Esophagus (tissue), 2 donors: ENCODE measurements at regions not wholly inside any gene's neighbourhood (a gene's known extent, or its start where the extent isn't known, plus 50 kb on each side); places are given as distances from the start of the nearest gene placed in this dataset.

Experiments used
- H3K27ac ChIP-seq, 2 donors: one replicate each; pipeline ENCODE4 v1.5.1; 2013; ENCODE audit warnings: low read depth in 2 of 2, mild to moderate bottlenecking in 2 of 2, inconsistent platforms in 1 of 2, low read length in 1 of 2, moderate library complexity in 1 of 2
- H3K27me3 ChIP-seq, 2 donors: one replicate each; pipeline ENCODE4 v1.6.1; 2013; ENCODE audit warnings: low read length in 2 of 2, control low read depth in 1 of 2, mild to moderate bottlenecking in 1 of 2; ENCODE audit not compliant: insufficient read depth in 2 of 2, control insufficient read depth in 1 of 2
- H3K36me3 ChIP-seq, 2 donors: one replicate each; pipeline ENCODE4 v1.6.1; 2013; ENCODE audit warnings: low read length in 1 of 2; ENCODE audit not compliant: control insufficient read depth in 2 of 2, insufficient read depth in 2 of 2
- H3K4me1 ChIP-seq, 2 donors: one replicate each; pipeline ENCODE4 v1.6.1; 2013; ENCODE audit warnings: low read length in 1 of 2; ENCODE audit not compliant: control insufficient read depth in 2 of 2, insufficient read depth in 2 of 2
- H3K4me3 ChIP-seq, 2 donors: one replicate each; pipeline ENCODE4 v1.5.1; 2013; ENCODE audit warnings: low read length in 2 of 2, mild to moderate bottlenecking in 2 of 2, low read depth in 1 of 2, moderate library complexity in 1 of 2
- H3K9me3 ChIP-seq, 2 donors: one replicate each; pipeline ENCODE4 v1.6.1; 2013; ENCODE audit warnings: mild to moderate bottlenecking in 2 of 2, low read depth in 1 of 2, low read length in 1 of 2, moderate library complexity in 1 of 2; ENCODE audit not compliant: control insufficient read depth in 2 of 2, insufficient read depth in 1 of 2
- WGBS, 2 donors: extraction: QIAGEN DNeasy Blood & Tissue Kit; methylation state at CpG; one replicate each; pipeline ENCODE4 v1.1.7; 2013; 5-methylcytosine and 5-hydroxymethylcytosine counted together
- donor health status: healthy with polysubstance abuse.
- donor health status: Bipolar disorder and iron deficiency.

DNA sequence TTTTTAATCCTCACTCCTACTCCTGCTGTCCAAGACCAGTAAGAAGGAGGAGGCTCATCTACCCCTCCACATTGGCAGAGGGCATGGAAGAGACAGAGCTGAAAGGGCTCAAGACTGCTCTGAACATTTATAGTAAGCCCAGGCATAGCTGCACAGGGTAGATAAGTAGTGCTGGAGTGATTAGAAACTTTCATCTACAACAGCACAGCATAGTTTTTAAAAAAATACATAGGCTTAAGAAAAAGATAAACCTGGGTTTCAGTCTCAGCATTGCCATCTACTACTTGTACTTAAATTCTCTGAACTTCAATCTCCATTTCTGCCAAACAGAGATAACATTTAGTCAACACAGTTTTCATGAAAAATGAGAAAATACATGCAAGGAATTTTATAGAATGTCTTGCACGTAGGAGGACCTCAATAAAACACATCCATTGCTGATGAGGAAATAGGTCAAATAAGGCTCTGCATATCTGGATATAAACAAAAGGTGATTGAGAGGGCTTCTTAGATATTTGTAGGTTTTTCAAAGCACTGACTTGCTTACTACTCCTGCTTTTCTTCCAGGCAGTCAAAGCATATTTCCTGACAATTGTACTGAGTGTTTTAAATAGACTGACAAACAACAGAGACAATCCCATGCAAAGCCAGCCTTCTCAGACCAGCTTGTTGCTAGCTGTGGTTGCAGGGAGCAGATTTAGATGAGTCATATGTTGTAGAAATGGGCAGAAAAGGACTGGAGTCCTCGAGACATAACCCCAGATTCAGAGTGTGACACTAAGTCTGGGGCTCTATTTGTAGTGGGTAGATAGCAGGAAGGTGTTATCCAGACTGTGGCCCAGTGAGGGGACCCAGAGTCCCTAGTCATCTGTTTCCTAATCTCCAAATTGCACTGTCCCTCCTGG, 107.4 kb upstream of the TAB2 start:
- H3K4me1 ChIP-seq = no peaks in the 10 kb centered on the region
- WGBS, 2 donors = 60 to 63% methylated on average over 2 of the region's 2 CpGs
- no peak overlapping the region for H3K4me3 ChIP-seq
- H3K27ac ChIP-seq = no peak overlapping the region
- no peaks in the 10 kb centered on the region for H3K27me3 ChIP-seq
- H3K36me3 ChIP-seq = no peaks in the 10 kb centered on the region
- H3K9me3 ChIP-seq = no peaks in the 10 kb centered on the region

DNA sequence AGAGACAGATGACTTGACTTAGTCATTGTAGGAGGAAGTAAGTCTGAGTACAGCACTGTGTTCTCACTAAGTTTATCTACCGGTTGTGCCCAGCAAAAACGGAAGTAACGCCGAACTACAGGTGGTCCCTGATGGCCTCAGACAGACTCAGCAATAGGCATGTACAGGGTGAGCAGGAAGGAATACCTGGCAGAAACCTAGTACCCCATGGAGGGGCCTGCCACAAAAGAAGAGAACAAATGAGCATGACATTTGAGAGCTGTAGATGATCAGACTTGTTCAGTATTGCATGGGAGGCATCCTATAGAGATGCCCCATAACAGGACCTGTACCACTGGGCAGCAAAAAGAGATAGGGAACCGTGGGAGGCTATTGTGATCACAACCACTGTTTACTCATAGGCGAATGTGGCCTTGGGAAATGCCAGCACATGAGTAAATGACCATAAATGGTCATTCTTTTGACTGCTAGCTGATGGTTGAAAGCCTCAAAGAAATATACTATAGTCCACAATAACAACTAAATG, 106.4 kb upstream of the TAB2 start:
- no peaks in the 10 kb centered on the region for H3K27me3 ChIP-seq
- H3K4me3 ChIP-seq = no peak overlapping the region
- H3K9me3 ChIP-seq = no peaks in the 10 kb centered on the region
- 64 to 79% methylated on average over 6 of the region's 6 CpGs for WGBS, 2 donors
- no peak overlapping the region for H3K27ac ChIP-seq
- no peaks in the 10 kb centered on the region for H3K36me3 ChIP-seq
- no peaks in the 10 kb centered on the region for H3K4me1 ChIP-seq

- Histone ChIP-seq H3K36me3 (no peaks in the 10 kb centered on the region), H3K27ac (no peak overlapping the region), H3K9me3 (no peaks in the 10 kb centered on the region), H3K27me3 (no peaks in the 10 kb centered on the region), H3K4me1 (no peaks in the 10 kb centered on the region), H3K4me3 (no peak overlapping the region)
- 58 to 64% methylated on average over 6 of the region's 6 CpGs for WGBS, 2 donors
Measured at GRCh38 chr6:149212206-149212605, 105.3 kb upstream of the TAB2 start.

DNA sequence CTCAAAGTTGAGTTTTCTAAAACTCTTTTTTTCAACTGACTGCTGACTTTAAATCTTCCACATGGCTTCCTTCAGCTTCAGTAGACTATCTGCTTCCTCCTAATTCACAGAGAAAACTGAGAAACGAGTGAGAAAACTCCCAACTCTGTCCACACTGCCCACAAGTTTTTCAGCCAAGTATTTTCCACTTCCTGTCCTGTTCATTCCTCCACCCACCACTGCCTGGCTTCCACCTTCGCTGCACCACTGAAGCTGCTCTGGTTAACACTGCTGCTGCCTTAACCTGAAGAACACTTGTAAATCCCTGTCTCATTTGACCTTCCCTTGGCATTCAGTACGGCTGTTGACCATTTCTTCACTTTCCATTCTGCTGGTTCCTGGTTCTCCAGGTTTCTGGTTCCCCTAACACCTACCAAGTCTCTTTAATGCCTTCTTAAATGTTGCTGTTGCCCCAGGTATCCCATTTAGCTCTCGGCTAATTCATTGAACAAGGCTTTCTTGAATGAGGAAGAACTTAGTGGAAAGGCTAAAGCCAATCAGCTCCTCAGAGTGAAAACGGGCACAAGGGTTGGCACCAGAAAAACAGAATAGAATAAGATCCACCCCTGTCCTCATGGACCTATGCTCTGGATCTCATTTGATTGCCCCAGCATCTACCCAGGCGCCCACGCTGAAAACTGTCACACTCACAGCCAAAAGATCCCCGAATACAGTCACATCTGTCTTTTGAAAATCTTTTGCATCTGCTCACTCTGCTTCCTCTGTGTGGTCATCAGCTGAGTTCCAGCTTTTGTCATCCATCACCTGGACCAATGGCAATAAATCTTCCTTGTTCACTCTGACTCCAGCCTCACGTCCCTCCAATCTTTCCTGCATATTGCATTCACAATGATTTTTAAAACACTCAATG, 104.4 kb upstream of the TAB2 start:
- Histone ChIP-seq H3K27me3 (no peaks in the 10 kb centered on the region), H3K4me3 (no peak overlapping the region), H3K36me3 (no peaks in the 10 kb centered on the region), H3K9me3 (no peaks in the 10 kb centered on the region), H3K27ac (no peak overlapping the region), H3K4me1 (no peaks in the 10 kb centered on the region)
- WGBS, 2 donors = 71 to 75% methylated on average over 9 of the region's 9 CpGs

DNA sequence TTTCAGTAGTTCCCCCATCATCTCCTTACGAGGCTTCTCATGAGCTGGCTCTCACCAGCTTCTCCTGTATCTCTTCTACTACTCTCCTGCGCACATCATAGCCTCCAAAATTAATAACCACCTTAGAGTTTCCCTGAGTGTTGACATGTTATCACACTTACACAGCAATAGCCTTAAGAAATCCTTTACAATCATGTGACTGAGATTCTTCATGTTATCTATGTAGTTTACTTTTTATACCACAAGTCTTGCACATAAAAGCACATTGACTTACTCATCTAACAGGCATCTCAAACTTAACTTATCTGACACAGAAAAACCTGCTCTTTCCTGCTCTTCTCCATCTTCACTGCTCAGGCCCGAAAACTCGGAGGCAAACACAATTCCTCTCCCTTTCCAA, 103.7 kb upstream of the TAB2 start:
- H3K4me1 ChIP-seq = no peaks in the 10 kb centered on the region
- H3K27me3 ChIP-seq = no peaks in the 10 kb centered on the region
- H3K27ac ChIP-seq = no peak overlapping the region
- H3K36me3 ChIP-seq = no peaks in the 10 kb centered on the region
- H3K4me3 ChIP-seq = no peak overlapping the region
- WGBS, 2 donors = 86 to 87% methylated on average over 4 of the region's 4 CpGs
- no peaks in the 10 kb centered on the region for H3K9me3 ChIP-seq

DNA sequence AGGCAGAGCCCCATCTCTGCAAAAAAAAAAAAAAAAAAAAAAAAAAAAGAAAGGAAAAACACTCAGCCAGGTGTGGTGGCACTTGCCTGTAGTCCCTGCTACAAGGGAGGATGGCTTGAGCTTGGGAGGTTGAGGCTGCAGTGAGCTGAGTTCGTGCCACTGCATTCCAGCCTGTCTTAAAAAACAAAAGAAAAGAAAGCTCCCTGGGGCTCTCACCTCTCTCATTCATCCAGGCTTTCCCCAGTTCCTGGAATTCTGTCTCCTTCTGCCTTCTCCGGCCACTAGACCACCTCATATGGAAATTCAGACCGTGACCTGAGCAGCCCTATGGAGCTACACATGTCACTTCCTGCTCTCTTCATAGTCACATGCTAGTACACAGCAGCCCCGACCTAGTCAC, 101.1 kb upstream of the TAB2 start:
- 83 to 85% methylated on average over 4 of the region's 4 CpGs for WGBS, 2 donors
- H3K27me3 ChIP-seq = no peaks in the 10 kb centered on the region
- no peaks in the 10 kb centered on the region for H3K36me3 ChIP-seq
- no peaks in the 10 kb centered on the region for H3K9me3 ChIP-seq
- H3K4me1 ChIP-seq = no peaks in the 10 kb centered on the region
- H3K27ac ChIP-seq = no peak overlapping the region
- H3K4me3 ChIP-seq = no peak overlapping the region

GRCh38 chr6:149217466-149217888, 100.0 kb upstream of the TAB2 start:
- H3K9me3 ChIP-seq = no peaks in the 10 kb centered on the region
- no peak overlapping the region for H3K27ac ChIP-seq
- H3K4me3 ChIP-seq = no peak overlapping the region
- H3K36me3 ChIP-seq = no peaks in the 10 kb centered on the region
- no peaks in the 10 kb centered on the region for H3K4me1 ChIP-seq
- H3K27me3 ChIP-seq = no peaks in the 10 kb centered on the region

DNA sequence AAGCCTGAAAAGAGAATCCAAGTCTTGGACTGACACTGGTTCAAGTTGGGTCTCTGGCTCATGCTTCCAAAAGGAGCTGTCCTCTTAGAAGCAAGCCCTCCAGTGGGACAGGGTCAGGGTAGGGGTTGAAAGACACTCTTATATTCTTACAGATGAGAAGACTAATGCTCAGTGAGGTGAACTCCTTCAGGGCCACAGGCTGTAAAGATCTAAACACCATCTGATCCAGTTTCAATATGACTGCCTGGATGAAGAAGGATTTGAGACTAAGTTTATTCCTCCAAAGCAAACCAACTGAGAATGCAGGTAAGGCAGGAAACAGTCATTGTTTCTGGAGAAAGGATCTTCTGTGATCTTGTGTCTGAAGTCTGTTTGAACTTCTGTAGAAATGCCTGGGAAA, 99.0 kb upstream of the TAB2 start:
- no peaks in the 10 kb centered on the region for H3K27me3 ChIP-seq
- no peaks in the 10 kb centered on the region for H3K9me3 ChIP-seq
- H3K27ac ChIP-seq = no peak overlapping the region
- H3K36me3 ChIP-seq = no peaks in the 10 kb centered on the region
- no peaks in the 10 kb centered on the region for H3K4me1 ChIP-seq
- no peak overlapping the region for H3K4me3 ChIP-seq

DNA sequence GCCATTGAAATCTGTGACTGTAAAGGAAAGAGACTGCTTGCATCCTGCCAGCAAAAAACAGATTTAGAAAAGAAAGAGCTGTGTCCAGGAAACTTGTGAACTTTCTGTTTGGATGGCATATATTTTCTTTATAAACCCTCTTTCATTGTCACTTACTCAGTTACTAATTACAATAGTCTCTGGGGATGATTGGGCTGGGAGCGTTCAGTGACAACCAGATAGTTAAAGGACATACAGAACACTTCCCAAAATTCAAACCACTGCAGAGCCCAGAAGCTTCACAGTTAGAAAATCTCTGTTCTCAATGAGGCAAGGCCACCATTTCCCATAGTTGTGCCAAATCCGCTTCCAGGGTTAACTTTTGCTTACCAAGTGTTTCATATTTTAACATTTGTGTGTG, 98.6 kb upstream of the TAB2 start:
- 89% methylated on average over 2 of the region's 2 CpGs for WGBS, 2 donors
- Histone ChIP-seq H3K4me1 (no peaks in the 10 kb centered on the region), H3K4me3 (no peak overlapping the region), H3K9me3 (no peaks in the 10 kb centered on the region), H3K27ac (no peak overlapping the region), H3K27me3 (no peaks in the 10 kb centered on the region), H3K36me3 (no peaks in the 10 kb centered on the region)
